Fibroblast of gingiva (primary cell): ENCODE measurements at regions not wholly inside any gene's neighbourhood (a gene's known extent, or its start where the extent isn't known, plus 50 kb on each side); places are given as distances from the start of the nearest gene placed in this dataset.

Experiments used
- DNase-seq: peaks from one replicate; pipeline ENCODE4 v3.0.0-alpha.2; 2011; ENCODE audit warnings: low read depth

GRCh38 chr13:106804991-106805390 is 237.1 kb upstream of the ARGLU1 start:
- DNase-seq: no peak

GRCh38 chr13:106802917-106803316 is 235.0 kb upstream of the ARGLU1 start:
- DNase-seq: no peak

- DNase-seq: no peak
Measured at GRCh38 chr13:106799781-106800335, 231.9 kb upstream of the ARGLU1 start.

- no peak for DNase-seq
Measured at GRCh38 chr13:106797081-106797640, 229.2 kb upstream of the ARGLU1 start.

DNA sequence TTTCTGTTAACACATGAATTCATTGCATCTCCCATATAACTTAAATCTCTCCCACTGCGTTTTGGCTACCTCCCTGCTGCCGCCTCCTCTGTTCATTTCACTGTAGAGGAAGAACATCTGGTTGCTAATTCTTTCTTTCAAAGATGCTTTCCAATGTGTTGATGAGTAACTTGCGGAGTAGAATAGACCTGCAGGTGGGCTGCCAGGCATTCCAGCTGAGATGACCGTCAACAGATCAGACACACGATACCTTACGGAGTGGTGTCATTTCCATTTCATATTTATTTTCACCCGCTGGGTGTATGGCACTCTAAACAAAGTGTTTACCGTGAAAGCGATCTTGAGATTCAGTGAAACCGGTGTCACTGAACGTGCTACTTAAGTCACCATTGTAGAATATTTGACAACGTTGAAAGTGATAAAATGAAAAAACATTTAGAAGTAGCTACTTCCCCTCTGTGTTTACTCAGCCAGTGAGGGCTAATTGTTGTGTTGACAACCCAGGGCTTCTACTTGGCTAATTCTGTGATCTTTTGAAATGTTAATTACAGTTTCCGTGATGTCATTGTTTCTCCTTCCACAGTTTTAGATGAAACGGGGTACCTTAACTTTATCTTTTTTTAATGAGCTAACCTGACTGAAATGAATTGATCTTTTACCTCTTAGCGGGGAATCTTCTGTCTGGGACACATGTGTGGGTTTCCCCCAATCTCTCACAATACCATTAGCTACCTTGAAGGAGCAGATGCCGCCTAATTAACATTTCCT is 228.5 kb upstream of the ARGLU1 start:
- DNase-seq: no peak

- no peak for DNase-seq
Measured at GRCh38 chr13:106795847-106796246, 227.9 kb upstream of the ARGLU1 start.

- DNase-seq: no peak
Measured at GRCh38 chr13:106794117-106794516, 226.2 kb upstream of the ARGLU1 start.

- no peak for DNase-seq
Measured at GRCh38 chr13:106789911-106790310, 222.0 kb upstream of the ARGLU1 start.

DNA sequence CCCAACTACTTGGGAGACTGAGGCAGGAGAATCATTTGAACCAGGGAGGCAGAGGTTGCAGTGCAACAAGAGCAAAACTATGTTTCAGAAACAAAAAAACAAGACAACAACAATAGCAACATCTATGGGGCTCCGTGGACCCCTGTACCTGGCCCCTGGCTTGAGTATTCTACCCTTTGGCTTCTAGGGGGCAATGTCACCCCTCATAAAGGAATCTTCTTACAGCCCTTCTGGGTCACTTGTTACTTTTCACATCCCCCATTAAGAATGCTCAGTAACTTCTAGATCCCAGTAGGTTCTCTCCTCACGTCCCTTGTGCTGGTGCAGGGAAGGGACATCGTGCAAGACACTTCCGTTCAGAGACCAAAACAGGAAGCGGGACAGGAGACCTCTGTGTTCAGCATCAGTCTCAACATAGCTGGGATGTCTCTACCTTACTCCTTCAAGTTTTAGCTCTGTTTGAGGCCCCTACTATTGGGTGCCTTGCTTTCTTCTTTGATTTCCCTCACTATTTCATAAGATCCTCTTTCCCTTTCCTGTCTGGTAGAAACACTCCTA is 218.1 kb upstream of the ARGLU1 start:
- no peak for DNase-seq

GRCh38 chr13:106774621-106775020 is 206.7 kb upstream of the ARGLU1 start:
- no peak for DNase-seq

DNA sequence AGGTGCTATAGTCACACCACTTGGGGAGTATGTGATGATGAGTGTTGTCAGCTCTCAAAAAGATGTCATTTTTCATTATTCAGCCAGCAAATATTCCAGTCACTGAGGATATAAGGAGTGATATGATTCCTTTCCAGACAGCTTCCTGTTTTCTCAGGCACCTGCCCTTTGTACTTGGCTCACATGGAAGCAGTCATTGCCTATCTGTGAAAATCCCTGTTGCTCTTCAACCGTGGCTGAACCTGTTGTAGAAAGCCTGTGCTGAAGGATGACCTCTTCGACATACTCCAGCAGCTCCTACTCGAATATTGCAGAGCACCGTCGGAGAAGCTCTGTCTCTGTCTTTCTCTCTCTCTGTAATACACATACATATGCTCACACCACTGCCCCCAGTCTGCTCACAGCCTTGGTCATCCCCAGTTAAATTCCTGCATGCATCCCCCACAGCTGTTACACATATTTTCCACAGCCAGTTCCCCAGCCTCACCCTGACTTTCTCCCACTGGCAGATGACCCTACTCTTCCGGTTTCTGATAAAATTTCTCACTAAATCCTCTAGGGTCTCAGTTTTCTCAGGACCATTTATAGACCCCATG is 204.2 kb upstream of the ARGLU1 start:
- DNase-seq: no peak

- DNase-seq: no peak
Measured at GRCh38 chr13:106768991-106769390, 201.1 kb upstream of the ARGLU1 start.

DNA sequence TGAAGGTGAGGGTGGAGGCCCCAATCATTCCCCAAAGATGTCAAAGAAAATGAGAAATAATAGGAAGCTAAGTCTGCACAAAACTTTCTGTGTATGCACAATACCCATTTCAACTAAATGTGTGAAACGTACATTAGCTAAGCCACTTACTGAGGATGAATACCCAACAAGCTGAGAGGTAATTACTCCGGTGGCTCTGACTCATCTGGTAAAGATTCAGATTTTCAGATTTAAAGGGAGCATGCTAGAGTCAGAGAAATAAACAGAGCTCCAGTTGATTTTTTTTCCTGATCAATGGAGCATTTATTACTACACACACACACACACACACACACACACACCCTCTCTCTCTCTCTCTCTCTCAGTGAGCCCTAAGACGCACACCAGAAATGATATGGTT is 194.8 kb upstream of the ARGLU1 start:
- no peak for DNase-seq

GRCh38 chr13:106756446-106756845 is 188.5 kb upstream of the ARGLU1 start:
- DNase-seq: no peak

GRCh38 chr13:106755542-106755941 is 187.6 kb upstream of the ARGLU1 start:
- DNase-seq: no peak

DNA sequence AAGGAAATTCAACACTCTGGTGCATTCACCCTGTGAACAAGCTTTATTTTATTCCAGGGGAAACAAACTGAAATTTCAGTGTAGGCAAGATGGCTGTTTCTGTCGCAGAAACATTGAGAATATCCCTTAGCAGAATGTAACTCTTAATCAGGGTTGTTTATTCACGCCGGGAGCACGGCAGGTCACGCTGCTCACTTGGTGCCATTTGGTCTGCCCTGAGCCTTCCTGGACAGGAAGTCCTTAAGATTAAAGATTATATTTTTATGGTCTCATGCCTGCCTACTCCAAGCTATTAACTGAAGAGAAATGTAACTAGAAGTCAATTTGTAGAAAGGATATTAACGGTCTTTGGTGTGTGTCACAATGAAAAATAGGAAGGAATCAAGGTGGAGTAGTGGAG is 185.3 kb upstream of the ARGLU1 start:
- no peak for DNase-seq

GRCh38 chr13:106752584-106753170 is 184.7 kb upstream of the ARGLU1 start:
- no peak for DNase-seq

DNA sequence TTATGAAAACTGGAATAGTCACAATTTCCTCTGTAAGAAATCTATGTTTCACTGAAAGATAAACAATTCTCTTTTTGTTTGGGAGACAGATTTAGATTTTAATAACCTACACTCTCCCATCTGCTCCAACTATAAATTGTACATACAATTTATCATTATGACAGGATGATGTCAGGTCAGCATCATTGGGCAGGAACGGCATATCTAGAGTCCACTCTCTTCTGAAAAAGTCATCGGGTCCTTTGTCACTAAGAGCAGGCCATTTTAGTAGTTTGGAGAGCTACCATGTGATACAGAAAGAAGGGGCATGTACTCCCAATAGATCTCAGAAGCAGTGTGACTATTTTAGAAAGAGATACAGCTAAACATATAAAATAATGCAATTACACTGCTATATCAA is 180.8 kb upstream of the ARGLU1 start:
- DNase-seq: no peak

DNA sequence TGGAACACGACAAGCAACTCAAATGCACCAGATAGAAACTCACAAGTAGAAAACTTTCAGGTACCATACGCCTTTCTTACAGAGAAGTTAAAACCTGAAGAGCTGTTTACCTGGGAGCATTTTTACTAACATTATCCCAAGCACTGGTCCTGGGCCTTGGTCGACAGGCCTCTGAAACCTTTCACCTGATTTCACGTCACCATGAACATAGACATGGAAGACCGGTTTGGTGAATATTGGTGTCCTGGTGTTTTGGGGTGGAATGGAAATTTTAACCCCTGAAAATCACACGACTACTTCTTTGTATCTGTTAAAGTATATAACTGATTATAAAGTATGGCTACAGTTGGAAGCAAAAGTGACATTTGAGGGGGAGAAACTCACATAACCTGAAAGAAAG is 176.6 kb upstream of the ARGLU1 start:
- DNase-seq: no peak

DNA sequence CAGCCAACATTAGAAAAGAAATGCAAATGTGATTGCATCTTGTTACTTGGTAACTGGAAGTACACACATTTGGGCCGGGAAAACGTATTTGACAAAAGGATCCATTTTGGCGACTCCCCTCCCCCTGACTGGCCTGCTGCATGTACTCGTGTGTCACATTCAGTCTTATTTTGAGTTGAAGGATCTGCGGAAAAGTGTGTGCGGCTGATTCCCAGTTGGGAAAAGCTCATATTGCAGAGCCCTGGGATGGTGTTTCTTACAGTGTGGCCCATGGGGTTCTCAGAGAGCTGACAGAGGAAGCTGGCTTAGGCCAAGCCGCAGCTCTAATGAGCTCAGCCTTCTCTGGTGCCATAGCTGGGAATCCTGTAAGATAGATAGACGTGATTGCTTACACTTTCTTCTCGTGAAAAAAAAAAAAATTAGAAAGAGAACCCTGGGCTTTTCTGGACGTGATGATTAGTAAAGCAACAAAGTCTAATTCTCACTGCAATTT is 170.3 kb upstream of the ARGLU1 start:
- no peak for DNase-seq

DNA sequence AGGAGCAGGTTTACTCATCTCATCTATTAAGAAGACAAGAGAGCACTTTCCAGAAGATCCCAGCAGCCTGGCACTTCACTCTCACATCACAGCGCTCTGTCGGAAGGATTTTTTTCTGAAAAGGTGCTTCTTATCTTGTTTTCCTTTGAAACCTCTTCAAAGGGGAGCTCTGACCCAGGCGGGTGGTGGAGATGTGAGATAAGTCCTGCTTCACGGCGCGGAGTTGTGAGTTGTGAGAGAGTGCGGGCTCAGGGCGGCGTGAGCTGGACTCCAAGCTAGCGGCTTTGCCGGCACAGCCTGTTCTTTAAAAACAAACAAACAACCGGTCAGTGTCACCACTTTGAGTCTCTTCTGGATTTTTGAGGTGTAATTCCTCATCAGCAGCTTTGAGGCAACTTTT is 169.0 kb upstream of the ARGLU1 start:
- no peak for DNase-seq

- DNase-seq: no peak
Measured at GRCh38 chr13:106734198-106734597, 166.3 kb upstream of the ARGLU1 start.
